Lower leg skin (tissue), 4 donors: ENCODE measurements at regions not wholly inside any gene's neighbourhood (a gene's known extent, or its start where the extent isn't known, plus 50 kb on each side); places are given as distances from the start of the nearest gene placed in this dataset.
"Not testable (repeated sequence)": the region's sequence is repeated elsewhere in the genome, so short reads cannot be mapped to it uniquely, and the experiment has no call there.

Source experiments
- DNase-seq, 2 donors: peaks; one replicate each; pipeline ENCODE4 v3.0.0-alpha.2; 2019; ENCODE audit warnings: low spot score in 2 of 2
- H3K4me3 ChIP-seq: fragments of 200-600 bp; sonication (generic); 2 replicates; pipeline ENCODE4 v1.5.1; 2017; ENCODE audit warnings: mild to moderate bottlenecking, low read depth; ENCODE audit not compliant: poor library complexity, severe bottlenecking
- POLR2A ChIP-seq, 2 donors: fragments of 450-650 bp; IDR thresholded peaks; one replicate each; pipeline ENCODE4 v1.6.1; 2016 to 2017; ENCODE audit warnings: antibody characterized with exemption in 2 of 2, mild to moderate bottlenecking in 1 of 2, moderate library complexity in 1 of 2
- WGBS, 2 donors: methylation state at CpG; one replicate each; pipeline ENCODE4 v1.1.5; 2018; 5-methylcytosine and 5-hydroxymethylcytosine counted together
- intact Hi-C: fragments of 100-400 bp; cut with DNase I; formaldehyde crosslinking; loops from one replicate; pipeline ENCODE4 v1.15.0; 2023; ENCODE audit warnings: low total_unique reads
- TF ChIP-seq, protein P1 (sequence below), 3 donors: fragments of 450-650 bp; IDR thresholded peaks; one replicate each; pipeline ENCODE4 v1.5.1; 2016; ENCODE audit warnings: antibody characterized with exemption in 3 of 3, mild to moderate bottlenecking in 3 of 3, moderate library complexity in 2 of 3

DNA sequence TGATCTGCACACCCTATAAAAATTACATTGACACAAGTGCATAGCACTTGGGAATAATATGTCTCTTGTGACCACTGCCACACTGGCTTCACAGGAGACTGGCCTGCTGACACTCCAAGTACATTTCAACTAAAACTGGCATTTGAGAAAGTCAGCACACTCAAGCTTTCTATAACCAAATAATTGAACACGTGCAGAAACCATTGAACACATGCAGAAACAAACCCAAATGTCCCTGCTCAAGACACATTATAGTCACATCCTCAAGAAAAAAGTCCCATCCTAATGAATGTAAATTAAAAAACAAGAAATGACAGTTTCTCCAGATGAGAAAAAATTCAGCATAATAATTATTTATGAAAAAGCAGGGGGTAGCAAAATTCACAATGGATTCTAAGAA, 1859.1 kb upstream of the PCDH20 start:
- no peak overlapping the region for H3K4me3 ChIP-seq
- intact Hi-C loops: no loop called here
- no peak for DNase-seq
- WGBS, 2 donors: 75 to 88% methylated on average over 1 of the region's 1 CpG
- TF ChIP-seq, protein P1, sequence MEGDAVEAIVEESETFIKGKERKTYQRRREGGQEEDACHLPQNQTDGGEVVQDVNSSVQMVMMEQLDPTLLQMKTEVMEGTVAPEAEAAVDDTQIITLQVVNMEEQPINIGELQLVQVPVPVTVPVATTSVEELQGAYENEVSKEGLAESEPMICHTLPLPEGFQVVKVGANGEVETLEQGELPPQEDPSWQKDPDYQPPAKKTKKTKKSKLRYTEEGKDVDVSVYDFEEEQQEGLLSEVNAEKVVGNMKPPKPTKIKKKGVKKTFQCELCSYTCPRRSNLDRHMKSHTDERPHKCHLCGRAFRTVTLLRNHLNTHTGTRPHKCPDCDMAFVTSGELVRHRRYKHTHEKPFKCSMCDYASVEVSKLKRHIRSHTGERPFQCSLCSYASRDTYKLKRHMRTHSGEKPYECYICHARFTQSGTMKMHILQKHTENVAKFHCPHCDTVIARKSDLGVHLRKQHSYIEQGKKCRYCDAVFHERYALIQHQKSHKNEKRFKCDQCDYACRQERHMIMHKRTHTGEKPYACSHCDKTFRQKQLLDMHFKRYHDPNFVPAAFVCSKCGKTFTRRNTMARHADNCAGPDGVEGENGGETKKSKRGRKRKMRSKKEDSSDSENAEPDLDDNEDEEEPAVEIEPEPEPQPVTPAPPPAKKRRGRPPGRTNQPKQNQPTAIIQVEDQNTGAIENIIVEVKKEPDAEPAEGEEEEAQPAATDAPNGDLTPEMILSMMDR (IDR thresholded peaks at IDR 0.05): no peak
- no peak for TF ChIP-seq POLR2A (IDR thresholded peaks at IDR 0.05)

DNA sequence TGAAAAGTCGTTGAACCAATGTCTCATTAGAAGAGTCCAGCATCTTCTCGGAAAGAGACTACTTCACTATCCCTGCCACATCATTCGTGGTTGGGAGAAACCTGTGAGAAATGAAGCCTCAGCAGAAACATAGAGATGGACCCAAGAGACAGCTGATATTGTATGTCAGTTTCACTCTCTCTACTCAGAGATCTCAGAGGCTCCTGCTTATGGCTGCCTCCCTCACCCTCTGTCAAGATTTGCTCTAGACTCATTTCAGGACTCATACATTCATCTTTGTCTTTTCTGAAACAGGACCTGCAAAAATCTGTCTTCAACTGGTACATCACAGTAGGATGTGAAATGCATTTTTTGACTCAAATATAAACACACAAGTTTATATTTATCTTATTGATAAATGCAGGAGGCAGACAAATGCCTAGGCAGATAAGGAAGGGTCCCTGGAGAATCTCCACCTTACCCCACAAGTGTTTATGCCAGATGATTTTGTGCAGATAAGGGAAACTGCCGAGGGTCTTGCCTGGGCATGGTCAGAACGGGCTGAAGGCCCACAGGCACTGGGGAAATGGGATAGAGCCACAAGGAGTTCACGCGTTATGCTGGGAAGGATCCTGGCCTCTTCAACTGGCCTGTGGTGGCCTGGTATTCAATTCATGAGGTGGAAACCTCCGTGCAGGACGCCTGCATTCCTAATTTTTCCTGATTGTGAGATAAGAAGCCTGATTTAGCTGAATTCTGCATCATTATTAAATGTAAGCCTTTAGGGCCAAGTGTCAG, 1834.0 kb upstream of the PCDH20 start:
- no peak for TF ChIP-seq POLR2A (IDR thresholded peaks at IDR 0.05)
- TF ChIP-seq, protein P1 (IDR thresholded peaks at IDR 0.05): no peak
- no peak overlapping the region for H3K4me3 ChIP-seq
- WGBS, 2 donors: 78 to 83% methylated on average over 9 of the region's 9 CpGs
- intact Hi-C loops: no loop called here
- no peak for DNase-seq

DNA sequence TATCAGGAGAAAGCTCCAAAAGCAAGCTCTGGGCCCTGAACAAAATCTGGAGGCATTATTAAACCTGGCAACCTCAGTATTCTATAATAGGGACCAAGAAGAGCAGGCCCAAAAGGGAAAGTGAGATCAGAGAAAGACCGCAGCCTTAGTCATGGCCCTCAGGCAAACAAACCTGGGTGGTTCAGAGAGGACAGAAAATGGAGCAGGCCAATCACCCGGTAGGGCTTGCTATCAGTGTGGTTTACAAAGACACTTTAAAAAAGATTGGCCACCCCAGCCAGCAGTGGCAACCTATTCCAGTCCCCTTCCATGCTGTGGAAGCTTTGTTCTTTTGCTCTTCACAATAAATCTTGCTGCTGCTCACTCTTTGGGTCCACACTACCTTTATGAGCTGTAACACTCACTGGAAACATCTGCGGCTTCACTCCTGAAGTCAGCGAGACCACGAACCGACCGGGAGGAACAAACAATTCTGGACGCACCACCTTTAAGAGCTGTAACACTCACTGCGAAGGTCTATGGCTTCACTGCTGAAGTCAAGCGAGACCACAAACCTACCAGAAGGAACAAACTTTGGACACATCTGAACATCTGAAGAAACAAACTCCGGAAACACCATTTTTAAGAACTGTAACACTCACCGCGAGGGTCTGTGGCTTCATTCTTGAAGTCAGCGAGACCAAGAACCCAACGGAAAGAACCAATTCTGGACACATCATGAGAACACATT, 1821.2 kb upstream of the PCDH20 start:
- not testable (repeated sequence) for H3K4me3 ChIP-seq, DNase-seq
- WGBS, 2 donors: 90 to 92% methylated on average over 15 of the region's 15 CpGs
- intact Hi-C loops: loop anchor here (2.0 kb wide), 1 partner anchor 52 kb away; no protein-coding TSS in a partner anchor

DNA sequence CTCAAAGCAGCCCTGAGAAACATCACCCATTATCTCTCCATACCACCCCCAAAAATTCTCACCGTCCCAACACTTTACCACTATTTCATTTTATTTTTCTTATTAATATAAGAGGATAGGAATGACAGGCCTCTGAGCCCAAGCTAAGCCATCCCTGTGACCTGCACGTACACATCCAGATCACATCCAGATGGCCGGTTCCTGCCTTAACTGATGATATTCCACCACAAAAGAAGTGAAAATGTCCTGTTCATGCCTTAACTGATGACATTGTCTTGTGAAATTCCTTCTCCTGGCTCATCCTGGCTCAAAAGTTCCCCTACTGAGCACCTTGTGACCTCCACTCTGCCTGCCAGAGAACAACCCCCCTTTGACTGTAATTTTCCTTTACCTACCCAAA, 1802.9 kb upstream of the PCDH20 start:
- WGBS, 2 donors: 79 to 87% methylated on average over 3 of the region's 3 CpGs
- DNase-seq, intact Hi-C loops, H3K4me3 ChIP-seq: not testable (repeated sequence)

DNA sequence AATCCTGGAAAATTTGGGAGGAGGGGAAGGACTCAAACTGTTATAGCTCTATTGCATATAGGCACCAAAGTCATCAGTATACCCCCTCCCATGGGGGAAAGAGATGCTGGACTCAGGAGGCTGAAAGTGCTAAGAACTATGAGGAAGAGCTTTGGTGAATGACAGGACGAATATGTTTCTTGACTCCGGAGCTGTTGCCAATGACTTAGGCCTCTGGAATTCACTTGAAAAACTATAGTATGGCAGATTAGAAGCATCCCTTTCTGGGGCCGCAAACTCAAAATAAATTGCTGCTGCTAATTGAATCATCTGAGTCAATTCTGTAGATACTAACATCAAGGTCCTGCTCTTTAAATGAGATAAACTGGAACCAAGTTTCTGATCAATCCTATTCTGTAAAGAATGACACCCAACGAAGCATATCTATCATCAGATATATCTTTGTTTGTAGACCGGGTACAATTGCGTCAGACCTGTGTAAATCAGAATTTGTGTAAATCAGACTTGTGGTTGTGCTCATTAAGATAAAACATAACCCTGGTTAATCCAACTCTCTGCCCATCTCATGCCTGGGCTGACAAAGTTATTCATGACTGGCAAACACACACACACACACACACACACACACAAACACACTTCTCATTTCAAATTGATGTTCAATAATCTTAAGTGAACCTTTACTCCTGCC, 1793.8 kb upstream of the PCDH20 start:
- 83 to 84% methylated on average over 6 of the region's 6 CpGs for WGBS, 2 donors
- H3K4me3 ChIP-seq: no peak overlapping the region
- intact Hi-C loops: no loop called here

DNA sequence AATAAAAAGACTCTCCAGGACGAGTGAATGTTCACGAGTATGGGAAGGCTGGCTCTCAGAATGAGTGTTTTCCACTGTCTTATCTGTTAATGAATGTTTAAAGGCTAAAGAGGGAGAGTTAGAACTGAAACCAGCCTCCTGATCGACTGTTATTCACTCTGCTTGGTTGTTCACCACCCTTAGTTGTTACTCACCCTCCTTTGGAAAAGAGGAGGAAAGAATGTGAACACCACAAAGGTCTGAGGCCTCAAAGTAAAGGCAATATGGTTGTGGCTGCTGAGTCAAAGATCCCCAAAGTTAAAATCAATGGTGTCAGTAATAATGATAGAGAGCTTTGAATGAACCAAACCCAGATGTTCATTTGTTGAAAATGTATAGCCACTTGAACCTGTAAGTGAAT, 1793.2 kb upstream of the PCDH20 start:
- no peak overlapping the region for H3K4me3 ChIP-seq
- no peak for TF ChIP-seq POLR2A (IDR thresholded peaks at IDR 0.05)
- TF ChIP-seq, protein P1 (IDR thresholded peaks at IDR 0.05): no peak
- intact Hi-C loops: no loop called here
- DNase-seq: no peak
- 66 to 73% methylated on average over 3 of the region's 3 CpGs for WGBS, 2 donors

More for the DNA sequence above, 1793.8 kb upstream of the PCDH20 start:
- TF ChIP-seq POLR2A (IDR thresholded peaks at IDR 0.05): no peak
- TF ChIP-seq, protein P1 (IDR thresholded peaks at IDR 0.05): no peak
- DNase-seq: no peak
